ENCODE measurements at regions not wholly inside any gene's neighbourhood (a gene's known extent, or its start where the extent isn't known, plus 50 kb on each side); places are given as distances from the start of the nearest gene placed in this dataset.

DNA sequence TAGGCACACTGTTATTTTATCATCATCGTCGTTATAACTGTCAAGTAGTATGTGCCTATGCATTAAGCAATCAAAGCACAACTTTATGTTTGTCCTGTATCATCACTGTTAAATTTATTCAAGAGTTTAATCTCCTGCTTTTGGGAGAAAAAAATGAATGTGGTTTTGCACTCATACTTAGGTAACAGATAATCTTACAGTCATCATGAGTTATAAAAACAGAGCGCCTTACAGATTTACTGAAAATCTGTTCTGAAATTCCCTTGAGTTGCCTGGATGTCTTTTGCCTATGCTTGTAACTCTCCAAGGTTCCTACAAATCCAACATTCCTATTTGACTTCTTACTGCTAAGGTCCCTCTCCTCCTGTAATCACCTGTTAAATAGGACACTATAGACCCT lies 307.3 kb downstream of the ZIC4 start (continued):
- TF ChIP-seq TCF7 (CRISPR knock-in tag; IDR thresholded peaks at IDR 0.05; ENCODE audit: low read depth) (no peak), NFATC4 (CRISPR knock-in tag; IDR thresholded peaks at IDR 0.05) (no peak), ZNF317 (CRISPR knock-in tag; IDR thresholded peaks at IDR 0.05; ENCODE audit: borderline replicate concordance, low read depth) (no peak), NFYB (CRISPR knock-in tag; conservative IDR thresholded peaks at IDR 0.05; ENCODE audit: low read depth) (no peak), JAZF1 (CRISPR knock-in tag; IDR thresholded peaks at IDR 0.05) (no peak)
- TF ChIP-seq, protein P1, sequence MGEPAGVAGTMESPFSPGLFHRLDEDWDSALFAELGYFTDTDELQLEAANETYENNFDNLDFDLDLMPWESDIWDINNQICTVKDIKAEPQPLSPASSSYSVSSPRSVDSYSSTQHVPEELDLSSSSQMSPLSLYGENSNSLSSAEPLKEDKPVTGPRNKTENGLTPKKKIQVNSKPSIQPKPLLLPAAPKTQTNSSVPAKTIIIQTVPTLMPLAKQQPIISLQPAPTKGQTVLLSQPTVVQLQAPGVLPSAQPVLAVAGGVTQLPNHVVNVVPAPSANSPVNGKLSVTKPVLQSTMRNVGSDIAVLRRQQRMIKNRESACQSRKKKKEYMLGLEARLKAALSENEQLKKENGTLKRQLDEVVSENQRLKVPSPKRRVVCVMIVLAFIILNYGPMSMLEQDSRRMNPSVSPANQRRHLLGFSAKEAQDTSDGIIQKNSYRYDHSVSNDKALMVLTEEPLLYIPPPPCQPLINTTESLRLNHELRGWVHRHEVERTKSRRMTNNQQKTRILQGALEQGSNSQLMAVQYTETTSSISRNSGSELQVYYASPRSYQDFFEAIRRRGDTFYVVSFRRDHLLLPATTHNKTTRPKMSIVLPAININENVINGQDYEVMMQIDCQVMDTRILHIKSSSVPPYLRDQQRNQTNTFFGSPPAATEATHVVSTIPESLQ (CRISPR knock-in tag; IDR thresholded peaks at IDR 0.05): no peak
- TF ChIP-seq, protein P2, sequence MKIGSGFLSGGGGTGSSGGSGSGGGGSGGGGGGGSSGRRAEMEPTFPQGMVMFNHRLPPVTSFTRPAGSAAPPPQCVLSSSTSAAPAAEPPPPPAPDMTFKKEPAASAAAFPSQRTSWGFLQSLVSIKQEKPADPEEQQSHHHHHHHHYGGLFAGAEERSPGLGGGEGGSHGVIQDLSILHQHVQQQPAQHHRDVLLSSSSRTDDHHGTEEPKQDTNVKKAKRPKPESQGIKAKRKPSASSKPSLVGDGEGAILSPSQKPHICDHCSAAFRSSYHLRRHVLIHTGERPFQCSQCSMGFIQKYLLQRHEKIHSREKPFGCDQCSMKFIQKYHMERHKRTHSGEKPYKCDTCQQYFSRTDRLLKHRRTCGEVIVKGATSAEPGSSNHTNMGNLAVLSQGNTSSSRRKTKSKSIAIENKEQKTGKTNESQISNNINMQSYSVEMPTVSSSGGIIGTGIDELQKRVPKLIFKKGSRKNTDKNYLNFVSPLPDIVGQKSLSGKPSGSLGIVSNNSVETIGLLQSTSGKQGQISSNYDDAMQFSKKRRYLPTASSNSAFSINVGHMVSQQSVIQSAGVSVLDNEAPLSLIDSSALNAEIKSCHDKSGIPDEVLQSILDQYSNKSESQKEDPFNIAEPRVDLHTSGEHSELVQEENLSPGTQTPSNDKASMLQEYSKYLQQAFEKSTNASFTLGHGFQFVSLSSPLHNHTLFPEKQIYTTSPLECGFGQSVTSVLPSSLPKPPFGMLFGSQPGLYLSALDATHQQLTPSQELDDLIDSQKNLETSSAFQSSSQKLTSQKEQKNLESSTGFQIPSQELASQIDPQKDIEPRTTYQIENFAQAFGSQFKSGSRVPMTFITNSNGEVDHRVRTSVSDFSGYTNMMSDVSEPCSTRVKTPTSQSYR (CRISPR knock-in tag; IDR thresholded peaks at IDR 0.05): no peak
- TF ChIP-seq, protein P3, sequence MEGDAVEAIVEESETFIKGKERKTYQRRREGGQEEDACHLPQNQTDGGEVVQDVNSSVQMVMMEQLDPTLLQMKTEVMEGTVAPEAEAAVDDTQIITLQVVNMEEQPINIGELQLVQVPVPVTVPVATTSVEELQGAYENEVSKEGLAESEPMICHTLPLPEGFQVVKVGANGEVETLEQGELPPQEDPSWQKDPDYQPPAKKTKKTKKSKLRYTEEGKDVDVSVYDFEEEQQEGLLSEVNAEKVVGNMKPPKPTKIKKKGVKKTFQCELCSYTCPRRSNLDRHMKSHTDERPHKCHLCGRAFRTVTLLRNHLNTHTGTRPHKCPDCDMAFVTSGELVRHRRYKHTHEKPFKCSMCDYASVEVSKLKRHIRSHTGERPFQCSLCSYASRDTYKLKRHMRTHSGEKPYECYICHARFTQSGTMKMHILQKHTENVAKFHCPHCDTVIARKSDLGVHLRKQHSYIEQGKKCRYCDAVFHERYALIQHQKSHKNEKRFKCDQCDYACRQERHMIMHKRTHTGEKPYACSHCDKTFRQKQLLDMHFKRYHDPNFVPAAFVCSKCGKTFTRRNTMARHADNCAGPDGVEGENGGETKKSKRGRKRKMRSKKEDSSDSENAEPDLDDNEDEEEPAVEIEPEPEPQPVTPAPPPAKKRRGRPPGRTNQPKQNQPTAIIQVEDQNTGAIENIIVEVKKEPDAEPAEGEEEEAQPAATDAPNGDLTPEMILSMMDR (IDR thresholded peaks at IDR 0.05): no peak
- TF ChIP-seq, protein P4, sequence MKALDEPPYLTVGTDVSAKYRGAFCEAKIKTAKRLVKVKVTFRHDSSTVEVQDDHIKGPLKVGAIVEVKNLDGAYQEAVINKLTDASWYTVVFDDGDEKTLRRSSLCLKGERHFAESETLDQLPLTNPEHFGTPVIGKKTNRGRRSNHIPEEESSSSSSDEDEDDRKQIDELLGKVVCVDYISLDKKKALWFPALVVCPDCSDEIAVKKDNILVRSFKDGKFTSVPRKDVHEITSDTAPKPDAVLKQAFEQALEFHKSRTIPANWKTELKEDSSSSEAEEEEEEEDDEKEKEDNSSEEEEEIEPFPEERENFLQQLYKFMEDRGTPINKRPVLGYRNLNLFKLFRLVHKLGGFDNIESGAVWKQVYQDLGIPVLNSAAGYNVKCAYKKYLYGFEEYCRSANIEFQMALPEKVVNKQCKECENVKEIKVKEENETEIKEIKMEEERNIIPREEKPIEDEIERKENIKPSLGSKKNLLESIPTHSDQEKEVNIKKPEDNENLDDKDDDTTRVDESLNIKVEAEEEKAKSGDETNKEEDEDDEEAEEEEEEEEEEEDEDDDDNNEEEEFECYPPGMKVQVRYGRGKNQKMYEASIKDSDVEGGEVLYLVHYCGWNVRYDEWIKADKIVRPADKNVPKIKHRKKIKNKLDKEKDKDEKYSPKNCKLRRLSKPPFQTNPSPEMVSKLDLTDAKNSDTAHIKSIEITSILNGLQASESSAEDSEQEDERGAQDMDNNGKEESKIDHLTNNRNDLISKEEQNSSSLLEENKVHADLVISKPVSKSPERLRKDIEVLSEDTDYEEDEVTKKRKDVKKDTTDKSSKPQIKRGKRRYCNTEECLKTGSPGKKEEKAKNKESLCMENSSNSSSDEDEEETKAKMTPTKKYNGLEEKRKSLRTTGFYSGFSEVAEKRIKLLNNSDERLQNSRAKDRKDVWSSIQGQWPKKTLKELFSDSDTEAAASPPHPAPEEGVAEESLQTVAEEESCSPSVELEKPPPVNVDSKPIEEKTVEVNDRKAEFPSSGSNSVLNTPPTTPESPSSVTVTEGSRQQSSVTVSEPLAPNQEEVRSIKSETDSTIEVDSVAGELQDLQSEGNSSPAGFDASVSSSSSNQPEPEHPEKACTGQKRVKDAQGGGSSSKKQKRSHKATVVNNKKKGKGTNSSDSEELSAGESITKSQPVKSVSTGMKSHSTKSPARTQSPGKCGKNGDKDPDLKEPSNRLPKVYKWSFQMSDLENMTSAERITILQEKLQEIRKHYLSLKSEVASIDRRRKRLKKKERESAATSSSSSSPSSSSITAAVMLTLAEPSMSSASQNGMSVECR (CRISPR knock-in tag; IDR thresholded peaks at IDR 0.05; ENCODE audit: borderline replicate concordance): no peak

DNA sequence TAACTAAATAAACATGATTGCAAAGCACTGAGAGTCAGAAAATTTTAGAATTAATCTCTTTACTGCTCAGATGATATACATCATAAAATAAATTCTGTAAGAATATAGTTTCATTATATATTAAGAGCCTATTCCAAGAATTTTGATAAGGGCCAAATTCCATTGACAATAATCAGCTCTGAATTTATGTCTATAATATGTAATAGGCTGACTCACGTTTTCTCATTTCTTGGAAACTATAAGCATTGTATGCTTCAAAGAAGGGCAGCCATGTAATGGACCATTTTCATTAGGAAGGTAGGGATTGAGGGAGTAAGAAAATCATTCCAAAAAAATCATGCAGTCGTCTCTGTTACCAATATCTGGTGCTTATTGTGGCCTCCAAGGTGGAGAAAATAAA lies 315.9 kb downstream of the ZIC4 start:
- peaks cover 3% of the 10 kb centered on the region; the same call in 1 of the 2 replicates for H3K9me3 Mint-ChIP-seq
- ATAC-seq (no peak), DNase-seq (ENCODE audit: low spot score) (no peak)
- H3K27me3 Mint-ChIP-seq (ENCODE audit: low read depth): no peaks in the 10 kb centered on the region
- H3K27ac Mint-ChIP-seq: no peak overlapping the region
- H3K4me3 Mint-ChIP-seq: no peak overlapping the region
- ChIA-PET CTCF (no interaction called here), POLR2A (no interaction called here)
- H3K4me1 Mint-ChIP-seq: no peaks in the 10 kb centered on the region
- 0 out of 2 replicates have a peak, but pooled peaks cover 2% of the 10 kb centered on the region for H3K36me3 Mint-ChIP-seq
- TF ChIP-seq JAZF1 (CRISPR knock-in tag; IDR thresholded peaks at IDR 0.05): no peak
- TF ChIP-seq FOXK1 (CRISPR knock-in tag; IDR thresholded peaks at IDR 0.05): no peak
- no peak for TF ChIP-seq RORB (CRISPR knock-in tag; IDR thresholded peaks at IDR 0.05)
- no peak for TF ChIP-seq GABPB1 (CRISPR knock-in tag; IDR thresholded peaks at IDR 0.05)
- TF ChIP-seq, protein P5, sequence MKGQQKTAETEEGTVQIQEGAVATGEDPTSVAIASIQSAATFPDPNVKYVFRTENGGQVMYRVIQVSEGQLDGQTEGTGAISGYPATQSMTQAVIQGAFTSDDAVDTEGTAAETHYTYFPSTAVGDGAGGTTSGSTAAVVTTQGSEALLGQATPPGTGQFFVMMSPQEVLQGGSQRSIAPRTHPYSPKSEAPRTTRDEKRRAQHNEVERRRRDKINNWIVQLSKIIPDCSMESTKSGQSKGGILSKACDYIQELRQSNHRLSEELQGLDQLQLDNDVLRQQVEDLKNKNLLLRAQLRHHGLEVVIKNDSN (CRISPR knock-in tag; IDR thresholded peaks at IDR 0.05): no peak
- no peak for TF ChIP-seq GRHL2 (CRISPR knock-in tag; IDR thresholded peaks at IDR 0.05; ENCODE audit: insufficient replicate concordance, severe bottlenecking)
- TF ChIP-seq, protein P6, sequence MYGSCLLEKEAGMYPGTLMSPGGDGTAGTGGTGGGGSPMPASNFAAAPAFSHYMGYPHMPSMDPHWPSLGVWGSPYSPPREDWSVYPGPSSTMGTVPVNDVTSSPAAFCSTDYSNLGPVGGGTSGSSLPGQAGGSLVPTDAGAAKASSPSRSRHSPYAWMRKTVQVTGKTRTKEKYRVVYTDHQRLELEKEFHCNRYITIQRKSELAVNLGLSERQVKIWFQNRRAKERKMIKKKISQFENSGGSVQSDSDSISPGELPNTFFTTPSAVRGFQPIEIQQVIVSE (CRISPR knock-in tag; IDR thresholded peaks at IDR 0.05; ENCODE audit: borderline replicate concordance): no peak
- TF ChIP-seq FOXJ3 (CRISPR knock-in tag; IDR thresholded peaks at IDR 0.05; ENCODE audit: borderline replicate concordance): no peak
- no peak for TF ChIP-seq SOX15 (CRISPR knock-in tag; IDR thresholded peaks at IDR 0.05)
- TF ChIP-seq ZNF138 (CRISPR knock-in tag; conservative IDR thresholded peaks at IDR 0.05): no peak
- TF ChIP-seq, protein P7, sequence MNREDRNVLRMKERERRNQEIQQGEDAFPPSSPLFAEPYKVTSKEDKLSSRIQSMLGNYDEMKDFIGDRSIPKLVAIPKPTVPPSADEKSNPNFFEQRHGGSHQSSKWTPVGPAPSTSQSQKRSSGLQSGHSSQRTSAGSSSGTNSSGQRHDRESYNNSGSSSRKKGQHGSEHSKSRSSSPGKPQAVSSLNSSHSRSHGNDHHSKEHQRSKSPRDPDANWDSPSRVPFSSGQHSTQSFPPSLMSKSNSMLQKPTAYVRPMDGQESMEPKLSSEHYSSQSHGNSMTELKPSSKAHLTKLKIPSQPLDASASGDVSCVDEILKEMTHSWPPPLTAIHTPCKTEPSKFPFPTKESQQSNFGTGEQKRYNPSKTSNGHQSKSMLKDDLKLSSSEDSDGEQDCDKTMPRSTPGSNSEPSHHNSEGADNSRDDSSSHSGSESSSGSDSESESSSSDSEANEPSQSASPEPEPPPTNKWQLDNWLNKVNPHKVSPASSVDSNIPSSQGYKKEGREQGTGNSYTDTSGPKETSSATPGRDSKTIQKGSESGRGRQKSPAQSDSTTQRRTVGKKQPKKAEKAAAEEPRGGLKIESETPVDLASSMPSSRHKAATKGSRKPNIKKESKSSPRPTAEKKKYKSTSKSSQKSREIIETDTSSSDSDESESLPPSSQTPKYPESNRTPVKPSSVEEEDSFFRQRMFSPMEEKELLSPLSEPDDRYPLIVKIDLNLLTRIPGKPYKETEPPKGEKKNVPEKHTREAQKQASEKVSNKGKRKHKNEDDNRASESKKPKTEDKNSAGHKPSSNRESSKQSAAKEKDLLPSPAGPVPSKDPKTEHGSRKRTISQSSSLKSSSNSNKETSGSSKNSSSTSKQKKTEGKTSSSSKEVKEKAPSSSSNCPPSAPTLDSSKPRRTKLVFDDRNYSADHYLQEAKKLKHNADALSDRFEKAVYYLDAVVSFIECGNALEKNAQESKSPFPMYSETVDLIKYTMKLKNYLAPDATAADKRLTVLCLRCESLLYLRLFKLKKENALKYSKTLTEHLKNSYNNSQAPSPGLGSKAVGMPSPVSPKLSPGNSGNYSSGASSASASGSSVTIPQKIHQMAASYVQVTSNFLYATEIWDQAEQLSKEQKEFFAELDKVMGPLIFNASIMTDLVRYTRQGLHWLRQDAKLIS (CRISPR knock-in tag; IDR thresholded peaks at IDR 0.05; ENCODE audit: borderline replicate concordance): no peak

Measured in WTC11 (cell line).